Hepatic stellate cell (primary cell): ENCODE measurements at regions not wholly inside any gene's neighbourhood (a gene's known extent, or its start where the extent isn't known, plus 50 kb on each side); places are given as distances from the start of the nearest gene placed in this dataset.

ENCODE experiments used
- DNase-seq: peaks from one replicate; pipeline ENCODE4 v3.0.0; 2011; ENCODE audit warnings: low spot score

- peak; percentile 8 for DNase-seq
Measured at GRCh38 chr3:99114565-99115291, 213.2 kb upstream of the DCBLD2 start.

DNA sequence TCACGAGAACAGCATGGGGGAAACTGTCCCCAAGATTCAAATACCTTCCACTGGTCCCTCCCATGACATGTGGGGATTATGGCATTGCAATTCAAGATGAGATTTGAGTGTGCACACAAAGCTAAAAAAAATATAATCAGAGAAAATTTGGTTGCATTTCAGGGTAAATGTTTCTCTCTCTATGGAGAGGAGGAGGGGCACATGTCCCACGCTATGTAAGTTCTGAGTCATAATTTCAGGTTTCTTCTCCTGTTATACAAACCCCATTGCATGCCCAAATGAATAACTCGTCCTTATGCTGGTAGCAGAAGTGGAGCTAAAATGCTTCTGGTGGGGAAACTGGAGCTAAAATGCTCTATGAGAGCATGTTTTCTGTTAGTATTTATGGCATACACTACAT lies 209.7 kb upstream of the DCBLD2 start:
- DNase-seq = no peak

- no peak for DNase-seq
Measured at GRCh38 chr3:99110401-99110800, 208.9 kb upstream of the DCBLD2 start.

- peak; percentile 13 for DNase-seq
Measured at GRCh38 chr3:99108508-99108907, 207.0 kb upstream of the DCBLD2 start.

- no peak for DNase-seq
Measured at GRCh38 chr3:99094606-99095005, 193.1 kb upstream of the DCBLD2 start.

GRCh38 chr3:99087277-99087676 lies 185.8 kb upstream of the DCBLD2 start:
- DNase-seq = no peak

GRCh38 chr3:99084826-99085225 lies 183.3 kb upstream of the DCBLD2 start:
- DNase-seq = no peak

DNA sequence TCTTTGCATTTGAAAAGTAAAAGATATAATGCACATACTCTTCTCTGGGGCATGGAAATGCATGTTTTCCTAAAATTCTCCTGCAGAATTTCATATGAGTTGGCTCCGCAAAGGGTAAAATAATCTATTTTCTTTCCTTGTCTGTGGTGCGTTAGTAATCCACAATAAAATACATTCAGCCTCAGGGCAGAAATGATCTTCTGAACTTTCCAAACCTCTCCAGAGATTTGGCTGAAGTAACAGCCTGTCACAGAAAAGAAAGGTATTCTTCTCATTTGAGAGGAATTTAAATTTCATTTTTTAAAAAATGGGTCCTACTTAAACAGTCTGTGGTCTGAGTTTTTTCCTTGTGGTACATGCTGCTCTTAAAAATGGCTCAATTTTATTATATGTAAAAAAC lies 182.7 kb upstream of the DCBLD2 start:
- DNase-seq = no peak

DNA sequence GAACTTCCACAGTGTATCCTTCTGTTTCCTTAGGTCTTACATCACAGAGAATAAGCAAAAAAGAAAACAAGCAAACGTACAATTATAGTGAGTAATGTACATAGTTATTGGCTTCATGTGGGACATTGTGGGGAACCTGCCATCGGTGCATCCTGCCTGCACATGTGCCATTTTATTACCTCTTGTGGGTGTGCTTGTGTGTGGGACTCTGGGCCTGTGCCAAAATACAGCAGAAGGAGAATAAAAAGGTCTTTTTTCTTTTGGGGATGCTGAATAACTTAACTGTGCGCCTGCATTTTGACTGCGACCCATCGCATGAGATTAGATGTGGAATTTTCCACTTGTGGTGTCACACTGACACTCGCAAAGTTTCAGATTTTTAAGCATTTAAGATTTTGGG lies 169.6 kb upstream of the DCBLD2 start:
- DNase-seq = no peak

- no peak for DNase-seq
Measured at GRCh38 chr3:99069973-99070372, 168.5 kb upstream of the DCBLD2 start.

- DNase-seq = no peak
Measured at GRCh38 chr3:99066863-99067262, 165.4 kb upstream of the DCBLD2 start.

GRCh38 chr3:99049164-99049563 lies 147.7 kb upstream of the DCBLD2 start:
- no peak for DNase-seq

DNA sequence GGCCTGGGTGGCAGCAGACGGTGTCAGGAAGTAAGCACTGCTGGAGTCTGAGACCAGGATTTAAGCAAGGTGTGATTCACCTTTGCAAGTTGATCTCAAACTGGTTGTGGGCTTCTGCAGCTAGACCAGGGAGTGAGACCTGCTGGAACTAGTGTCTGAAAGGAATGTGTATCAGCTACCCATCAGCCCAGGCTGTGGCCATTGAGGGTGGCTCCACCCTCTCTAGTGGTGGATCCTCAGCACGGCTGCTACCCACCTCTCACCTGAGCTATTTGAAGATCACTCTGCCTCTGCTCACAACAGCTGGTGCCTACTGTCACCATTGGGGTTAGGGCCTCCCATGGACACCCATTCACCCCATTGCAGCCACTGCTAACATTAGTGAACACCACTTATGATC lies 140.3 kb upstream of the DCBLD2 start:
- no peak for DNase-seq

DNA sequence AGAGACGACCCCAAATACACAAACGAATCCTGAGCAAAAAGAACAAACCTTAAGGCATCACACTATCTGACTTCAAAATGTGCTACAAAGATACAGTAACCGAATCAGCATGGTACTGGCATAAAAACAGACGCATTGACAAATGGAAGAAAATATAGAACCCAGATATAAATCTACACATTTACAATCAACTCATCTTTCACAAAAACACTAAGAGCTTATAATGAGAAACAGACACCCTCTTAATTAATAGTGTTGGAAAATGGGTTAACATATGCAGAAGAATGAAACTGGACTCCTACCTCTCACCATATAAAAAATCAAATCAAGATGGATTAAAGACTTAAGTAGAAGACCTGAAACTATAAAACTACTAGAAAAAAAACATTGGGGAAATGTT lies 130.3 kb upstream of the DCBLD2 start:
- no peak for DNase-seq

- peak; percentile 7 for DNase-seq
Measured at GRCh38 chr3:99023590-99024192, 122.2 kb upstream of the DCBLD2 start.

GRCh38 chr3:99021466-99021865 lies 120.0 kb upstream of the DCBLD2 start:
- no peak for DNase-seq

DNA sequence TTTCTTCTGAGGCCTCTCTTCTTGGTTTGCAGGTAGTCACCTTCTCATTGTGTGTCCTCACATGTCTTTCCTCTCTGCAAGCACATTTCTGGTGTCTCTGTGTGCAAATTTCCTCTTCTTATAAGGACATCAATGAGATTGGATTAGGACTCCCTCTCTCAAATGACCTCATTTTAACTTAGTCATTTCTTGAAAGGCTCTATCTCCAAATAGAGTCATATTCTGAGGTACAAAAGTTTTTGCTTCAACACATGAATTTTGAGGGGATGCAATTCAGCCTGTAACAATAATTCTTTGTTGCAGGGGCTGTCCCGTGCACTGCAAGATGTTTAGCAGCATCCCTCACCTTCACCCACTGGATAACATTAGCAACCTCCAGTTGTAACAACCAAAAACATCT lies 115.0 kb upstream of the DCBLD2 start:
- no peak for DNase-seq

DNA sequence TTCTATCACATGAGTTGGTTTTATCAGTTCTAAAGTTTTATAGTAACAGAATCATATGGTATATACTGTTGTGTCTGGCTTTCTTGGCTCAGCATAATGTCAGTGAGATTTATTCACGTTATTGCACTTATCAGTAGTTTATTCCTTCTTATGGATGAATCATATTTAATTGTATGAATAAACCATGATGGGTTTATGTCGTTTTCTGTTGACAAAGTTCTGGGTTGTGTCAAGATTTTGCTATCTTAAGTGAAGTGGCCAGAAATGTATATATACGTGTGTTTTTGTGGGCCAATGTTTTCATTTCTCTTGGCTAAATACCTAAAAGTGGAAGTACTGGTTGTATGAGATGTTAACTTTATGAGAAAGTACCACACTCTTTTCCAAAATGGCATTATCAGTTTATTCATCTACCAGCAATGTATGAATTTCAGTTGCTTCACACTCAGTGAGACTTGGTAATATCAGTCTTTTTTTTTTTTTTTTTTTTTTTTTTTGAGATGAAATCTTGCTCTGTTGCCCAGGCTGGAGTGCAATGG lies 112.4 kb upstream of the DCBLD2 start:
- DNase-seq = no peak

- DNase-seq = no peak
Measured at GRCh38 chr3:99013077-99013476, 111.6 kb upstream of the DCBLD2 start.

- no peak for DNase-seq
Measured at GRCh38 chr3:99012051-99012450, 110.6 kb upstream of the DCBLD2 start.

- DNase-seq = no peak
Measured at GRCh38 chr3:99009851-99010250, 108.4 kb upstream of the DCBLD2 start.

DNA sequence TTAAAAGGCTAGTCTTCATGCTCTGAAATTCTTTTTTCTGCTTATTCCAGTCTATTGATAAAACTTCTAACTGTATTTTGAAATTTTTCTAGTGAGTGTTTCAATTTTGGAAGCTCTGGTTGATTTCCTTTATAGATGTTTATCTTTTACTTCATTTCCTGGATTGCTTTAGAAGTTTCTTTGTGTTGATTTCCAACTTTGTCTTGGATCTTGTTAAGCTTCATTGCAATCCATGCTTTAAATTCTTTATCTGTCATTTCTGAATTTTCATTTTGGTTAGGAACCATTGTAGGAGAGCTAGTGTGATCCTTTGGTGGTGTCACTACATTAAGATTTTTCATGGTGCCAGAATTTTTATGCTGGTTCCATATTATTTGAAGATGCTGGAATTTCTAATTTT lies 105.2 kb upstream of the DCBLD2 start:
- DNase-seq = no peak

DNA sequence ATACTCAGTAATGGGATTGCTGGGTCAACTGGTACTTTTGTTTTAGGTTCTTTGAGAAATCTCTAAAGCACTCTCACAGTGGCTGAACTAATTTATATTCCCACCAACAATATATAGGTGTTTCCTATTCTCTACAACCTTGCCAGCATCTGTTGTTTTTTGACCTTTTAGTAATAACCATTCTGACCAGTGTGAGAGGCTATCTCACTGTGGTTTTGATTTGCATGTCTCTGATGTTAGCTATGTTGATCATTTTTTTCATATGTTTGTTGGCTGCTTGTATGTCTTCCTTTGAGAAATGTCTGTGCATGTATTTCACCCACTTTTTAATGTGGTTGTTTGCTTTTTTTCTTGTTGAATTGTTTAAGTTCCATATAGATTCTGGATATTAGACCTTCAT lies 98.2 kb upstream of the DCBLD2 start:
- DNase-seq = no peak
